Endothelial cell of umbilical vein (primary cell): ENCODE measurements at regions not wholly inside any gene's neighbourhood (a gene's known extent, or its start where the extent isn't known, plus 50 kb on each side); places are given as distances from the start of the nearest gene placed in this dataset.

ENCODE experiments used
- BruUV-seq: library from RNA; stranded (reverse); fragments of 400-500 nt; replicated peaks from 2 replicates; lab custom pipeline; 2021; lab: Mats Ljungman, UMichigan
- CTCF ChIA-PET: fragments of 300-600, 350-600 bp; sonication (Branson Sonifier 250); formaldehyde crosslinking; loops from one replicate; lab custom pipeline; 2021; ENCODE audit warnings: antibody characterized with exemption, inconsistent platforms; lab: Charles Lee
- POLR2A ChIA-PET: fragments of 300-600, 350-600 bp; sonication (Branson Sonifier 250); formaldehyde crosslinking; loops from one replicate; lab custom pipeline; 2021; ENCODE audit warnings: antibody characterized with exemption, inconsistent platforms; lab: Charles Lee
- DNase-seq: peaks from one replicate; pipeline ENCODE4 v3.0.0-alpha.2; 2011; ENCODE audit warnings: low read depth, low spot score
- FAIRE-seq: peaks from 2 replicates; lab custom pipeline; 2011; peaks lifted over from hg19 to GRCh38; lab: Jason Lieb, UNC
- H2AFZ ChIP-seq: 2 replicates; pipeline ENCODE4 v1.6.0; 2012; ENCODE audit warnings: low read depth, low read length, control low read depth, inconsistent platforms
- H3K27ac ChIP-seq: 2 replicates; pipeline ENCODE4 v1.5.1; 2011; ENCODE audit warnings: low read depth, mild to moderate bottlenecking, control low read depth, low read length, moderate library complexity; ENCODE audit not compliant: insufficient read depth
- H3K27me3 ChIP-seq, 2 experiments: 2 replicates each; pipeline versions ENCODE4 v1.6.0 to v1.6.1; 2011; ENCODE audit warnings: low read length in 2 of 2, mixed read lengths in 1 of 2; ENCODE audit not compliant: control insufficient read depth in 2 of 2, insufficient read depth in 2 of 2
- H3K36me3 ChIP-seq, 2 experiments: 2 replicates in 1 of 2; 3 replicates in 1 of 2; pipeline ENCODE4 v1.5.1; 2011; ENCODE audit warnings: low read length in 2 of 2, mild to moderate bottlenecking in 1 of 2, moderate library complexity in 1 of 2; ENCODE audit not compliant: control insufficient read depth in 2 of 2, insufficient read depth in 2 of 2; ENCODE audit errors: extremely low read depth in 1 of 2
- H3K4me1 ChIP-seq: 3 replicates; pipeline ENCODE4 v1.5.1; 2011; ENCODE audit warnings: mild to moderate bottlenecking, low read length; ENCODE audit not compliant: control insufficient read depth, insufficient read depth; ENCODE audit errors: extremely low read depth
- H3K4me2 ChIP-seq: 2 replicates; pipeline ENCODE4 v1.6.1; 2011; ENCODE audit warnings: low read length, control low read depth, mixed read lengths; ENCODE audit not compliant: insufficient read depth
- H3K4me3 ChIP-seq, 3 experiments: fragments of 200-600 bp in 1 of 3; sonication (generic), shearing (Covaris generic) in 1 of 3; replicated peaks in 1 of 3; 2 replicates each; pipeline ENCODE4 v1.5.1; 2011 to 2016; ENCODE audit warnings: control low read depth in 3 of 3, low read length in 3 of 3, mild to moderate bottlenecking in 2 of 3, inconsistent platforms in 1 of 3, low read depth in 1 of 3, moderate library complexity in 1 of 3; ENCODE audit not compliant: insufficient read depth in 1 of 3
- H3K79me2 ChIP-seq: 2 replicates; pipeline ENCODE4 v1.6.0; 2012; ENCODE audit warnings: low read length, inconsistent platforms; ENCODE audit not compliant: control insufficient read depth, insufficient read depth
- H3K9ac ChIP-seq: replicated peaks from 2 replicates; pipeline ENCODE3; 2011; ENCODE audit warnings: low read length, control low read depth; ENCODE audit not compliant: insufficient read depth; ENCODE audit errors: extremely low read depth
- H3K9me1 ChIP-seq: replicated peaks from 3 replicates; pipeline ENCODE4 v1.6.0; 2011; ENCODE audit warnings: mild to moderate bottlenecking, low read length; ENCODE audit not compliant: control insufficient read depth, insufficient read depth; ENCODE audit errors: extremely low read depth
- H3K9me3 ChIP-seq: replicated peaks from 2 replicates; pipeline ENCODE4 v1.5.1; 2012; ENCODE audit warnings: low read length, inconsistent platforms; ENCODE audit not compliant: control insufficient read depth, insufficient read depth
- H4K20me1 ChIP-seq: replicated peaks from 2 replicates; pipeline ENCODE3; 2011; ENCODE audit warnings: mild to moderate bottlenecking, low read length; ENCODE audit not compliant: control insufficient read depth, insufficient read depth; ENCODE audit errors: extremely low read depth
- EZH2 ChIP-seq: IDR thresholded peaks from 2 replicates; pipeline ENCODE4 v1.6.1; 2012; ENCODE audit warnings: borderline replicate concordance, low read depth, mild to moderate bottlenecking, moderate library complexity, low read length, inconsistent platforms; ENCODE audit not compliant: severe bottlenecking
- FOS ChIP-seq: IDR thresholded peaks from 2 replicates; pipeline ENCODE4 v1.6.1; 2011; ENCODE audit warnings: mild to moderate bottlenecking, low read length, moderate library complexity, borderline replicate concordance; ENCODE audit not compliant: insufficient read depth
- GATA2 ChIP-seq: IDR thresholded peaks from 2 replicates; pipeline ENCODE4 v1.7.0; 2011; ENCODE audit warnings: low read depth, mild to moderate bottlenecking, moderate library complexity, mixed read lengths, low read length; ENCODE audit not compliant: insufficient read length, insufficient read depth
- JUN ChIP-seq: IDR thresholded peaks from 2 replicates; pipeline ENCODE4 v1.6.1; 2011; ENCODE audit warnings: borderline replicate concordance, low read depth; ENCODE audit not compliant: insufficient read length, insufficient read depth
- MYC ChIP-seq: IDR thresholded peaks from one replicate; pipeline ENCODE4 v1.6.1; 2011; ENCODE audit warnings: mild to moderate bottlenecking, low read depth, low read length
- POLR2A ChIP-seq: IDR thresholded peaks from 2 replicates; pipeline ENCODE4 v1.6.1; 2012; ENCODE audit warnings: low read depth, mild to moderate bottlenecking, control low read depth, low read length
- POLR2AphosphoS5 ChIP-seq: IDR thresholded peaks from 2 replicates; pipeline ENCODE4 v1.6.1; 2012; ENCODE audit warnings: low read depth, mild to moderate bottlenecking, control low read depth, low read length, moderate library complexity; ENCODE audit not compliant: insufficient read depth
- dilution Hi-C: fragments of 300-500 bp; cut with MboI; formaldehyde crosslinking; loops from one replicate; pipeline ENCODE4 v1.15.0; 2019; ENCODE audit warnings: low sequenced_read_pairs; ENCODE audit not compliant: extremely low pct_ligation_motif_present
- intact Hi-C: fragments of 100-400 bp; cut with micrococcal nuclease; formaldehyde crosslinking; loops from one replicate; pipeline ENCODE4 v1.10.0; 2022
- TF ChIP-seq, protein P1 (sequence below), 2 donors: IDR thresholded peaks; 1 replicate in 1 of 2; 2 replicates in 1 of 2; pipeline ENCODE4 v1.5.1; 2011; ENCODE audit warnings: low read length in 2 of 2, mild to moderate bottlenecking in 2 of 2, moderate library complexity in 2 of 2, control low read depth in 1 of 2, inconsistent platforms in 1 of 2, low read depth in 1 of 2; ENCODE audit not compliant: insufficient read depth in 1 of 2; ENCODE audit errors: extremely low read depth in 1 of 2
- TF ChIP-seq, protein P2 (sequence below): IDR thresholded peaks from 2 replicates; pipeline ENCODE4 v1.6.1; 2011; ENCODE audit not compliant: insufficient read depth, insufficient read length

DNA sequence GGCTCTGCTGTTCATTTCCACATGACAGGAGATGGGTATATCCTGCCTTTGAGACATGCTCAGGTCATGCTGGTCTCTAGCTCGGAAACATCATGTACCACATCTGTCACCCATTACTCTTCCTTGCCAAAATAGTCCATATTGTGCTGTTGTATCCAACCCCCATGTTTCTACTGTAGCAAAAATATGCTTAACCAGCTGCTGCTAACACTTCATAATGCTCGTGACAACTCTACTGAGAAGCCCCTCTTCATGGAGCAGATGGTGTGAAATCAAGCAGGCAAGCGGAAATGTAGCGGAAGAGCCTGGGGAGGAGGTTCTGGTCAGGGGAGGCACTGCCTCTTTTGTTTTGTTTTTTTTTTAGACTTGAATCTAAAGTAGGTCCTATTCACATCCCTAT is 82.9 kb downstream of the NPY start:
- no peak for DNase-seq
- dilution Hi-C loops: no loop called here
- TF ChIP-seq EZH2 (no peak), POLR2AphosphoS5 (no peak), MYC (no peak), FOS (no peak), JUN (no peak), POLR2A (no peak), GATA2 (no peak)
- TF ChIP-seq, protein P1, sequence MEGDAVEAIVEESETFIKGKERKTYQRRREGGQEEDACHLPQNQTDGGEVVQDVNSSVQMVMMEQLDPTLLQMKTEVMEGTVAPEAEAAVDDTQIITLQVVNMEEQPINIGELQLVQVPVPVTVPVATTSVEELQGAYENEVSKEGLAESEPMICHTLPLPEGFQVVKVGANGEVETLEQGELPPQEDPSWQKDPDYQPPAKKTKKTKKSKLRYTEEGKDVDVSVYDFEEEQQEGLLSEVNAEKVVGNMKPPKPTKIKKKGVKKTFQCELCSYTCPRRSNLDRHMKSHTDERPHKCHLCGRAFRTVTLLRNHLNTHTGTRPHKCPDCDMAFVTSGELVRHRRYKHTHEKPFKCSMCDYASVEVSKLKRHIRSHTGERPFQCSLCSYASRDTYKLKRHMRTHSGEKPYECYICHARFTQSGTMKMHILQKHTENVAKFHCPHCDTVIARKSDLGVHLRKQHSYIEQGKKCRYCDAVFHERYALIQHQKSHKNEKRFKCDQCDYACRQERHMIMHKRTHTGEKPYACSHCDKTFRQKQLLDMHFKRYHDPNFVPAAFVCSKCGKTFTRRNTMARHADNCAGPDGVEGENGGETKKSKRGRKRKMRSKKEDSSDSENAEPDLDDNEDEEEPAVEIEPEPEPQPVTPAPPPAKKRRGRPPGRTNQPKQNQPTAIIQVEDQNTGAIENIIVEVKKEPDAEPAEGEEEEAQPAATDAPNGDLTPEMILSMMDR (IDR thresholded peaks at IDR 0.05; ENCODE audit: extremely low read depth in 1 of 2, insufficient read depth in 1 of 2, low read depth in 1 of 2, low read length in 2 of 2): no peak
- TF ChIP-seq, protein P2, sequence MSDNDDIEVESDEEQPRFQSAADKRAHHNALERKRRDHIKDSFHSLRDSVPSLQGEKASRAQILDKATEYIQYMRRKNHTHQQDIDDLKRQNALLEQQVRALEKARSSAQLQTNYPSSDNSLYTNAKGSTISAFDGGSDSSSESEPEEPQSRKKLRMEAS: no peak
- ChIA-PET POLR2A (no interaction called here), CTCF (no interaction called here)
- H3K9me3 ChIP-seq: no peaks in the 10 kb centered on the region
- intact Hi-C loops: no loop called here
- H4K20me1 ChIP-seq: no peaks in the 10 kb centered on the region
- no peak for FAIRE-seq
- H3K9me1 ChIP-seq: no peaks in the 10 kb centered on the region
- no peak overlapping the region for H3K27ac ChIP-seq
- no peaks in the 10 kb centered on the region for H3K79me2 ChIP-seq
- no peaks in the 10 kb centered on the region for H3K36me3 ChIP-seq
- no peaks in the 10 kb centered on the region for H3K4me1 ChIP-seq
- no peaks in the 10 kb centered on the region for H3K27me3 ChIP-seq
- BruUV-seq: no TSS peak
- H3K4me2 ChIP-seq: no peak overlapping the region
- no peak overlapping the region for H3K9ac ChIP-seq
- no peak overlapping the region for H2AFZ ChIP-seq
- no peak overlapping the region for H3K4me3 ChIP-seq
